ENCODE measurements at regions not wholly inside any gene's neighbourhood (a gene's known extent, or its start where the extent isn't known, plus 50 kb on each side); places are given as distances from the start of the nearest gene placed in this dataset.

GRCh38 chr19:30762651-30763050 is 390.5 kb downstream of the ZNF536 start:
- DNase-seq = no peak

GRCh38 chr19:30760014-30760413 is 387.8 kb downstream of the ZNF536 start:
- no peak for DNase-seq

GRCh38 chr19:30757837-30758617 is 385.8 kb downstream of the ZNF536 start:
- DNase-seq = no peak

DNA sequence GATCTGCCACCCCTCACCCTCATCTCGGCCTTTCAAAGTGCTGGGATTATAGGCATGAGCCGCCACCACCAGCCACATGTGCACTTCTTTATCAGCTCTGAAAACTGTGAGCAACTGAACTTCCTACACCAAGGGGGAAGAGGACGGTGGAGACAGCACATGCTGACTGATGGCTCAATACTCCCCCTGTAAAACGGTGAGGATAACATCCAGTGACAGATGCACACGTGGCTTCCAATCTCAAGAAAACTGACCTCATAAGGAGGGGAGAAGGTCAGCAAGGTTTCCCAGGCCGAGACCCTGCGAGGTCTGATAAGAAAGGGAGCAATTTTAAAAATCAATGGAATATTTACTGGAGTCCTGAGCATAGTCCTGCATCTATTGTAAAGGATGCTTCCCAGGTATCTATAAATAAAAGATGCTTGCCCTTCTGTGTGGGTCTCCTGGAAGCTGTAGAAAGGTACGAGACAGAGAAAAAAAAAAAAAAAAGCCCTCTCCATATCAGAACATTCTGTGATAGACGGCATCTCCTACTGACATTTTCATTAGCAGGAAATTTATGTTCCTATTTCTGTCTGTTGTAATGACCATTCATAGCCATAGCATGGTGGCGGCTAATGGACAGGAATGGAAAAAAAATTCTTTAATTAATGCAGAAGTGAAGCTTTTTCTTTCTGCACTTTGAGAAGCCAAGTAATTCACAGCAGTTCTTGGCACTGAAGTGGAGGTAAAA is 385.1 kb downstream of the ZNF536 start:
- DNase-seq = no peak

DNA sequence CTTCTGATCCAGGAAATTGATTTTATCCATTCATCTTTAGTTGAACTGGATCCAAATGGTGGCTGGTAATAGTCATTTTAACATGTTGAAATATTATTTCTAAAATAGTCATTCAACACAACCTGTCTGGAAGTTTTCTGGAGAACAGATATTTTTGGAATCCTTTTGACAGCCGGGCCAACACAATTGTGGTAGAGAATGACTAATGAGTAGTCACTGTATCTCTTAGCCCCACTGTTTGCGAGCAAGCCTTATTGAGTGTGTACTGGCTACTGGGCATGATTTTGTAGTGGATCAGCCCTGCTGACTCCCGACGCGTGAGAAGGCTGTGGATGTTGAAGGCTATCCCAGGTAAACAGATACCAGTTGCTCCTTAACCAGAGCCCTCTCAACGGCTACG is 383.4 kb downstream of the ZNF536 start:
- no peak for DNase-seq

GRCh38 chr19:30754162-30754561 is 382.0 kb downstream of the ZNF536 start:
- no peak for DNase-seq

GRCh38 chr19:30752876-30753275 is 380.7 kb downstream of the ZNF536 start:
- no peak for DNase-seq

DNA sequence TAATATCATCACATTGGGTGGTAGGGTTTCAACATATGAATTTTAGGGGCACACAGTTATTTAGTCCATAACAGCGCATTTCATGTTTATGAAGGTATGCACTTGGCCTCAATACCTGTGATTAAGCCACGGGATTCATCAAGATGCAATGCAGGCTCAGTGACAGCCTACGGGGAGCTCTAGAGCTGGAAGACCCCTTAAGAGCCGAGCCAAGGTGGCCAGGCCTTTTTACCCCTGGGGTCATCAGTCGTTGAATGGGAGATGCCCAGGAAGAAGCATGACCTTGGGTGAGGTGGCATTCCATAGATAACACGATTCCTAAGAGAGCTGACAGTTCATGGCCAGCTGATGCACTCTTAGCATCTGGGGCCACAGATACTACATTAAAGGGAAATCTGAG is 380.0 kb downstream of the ZNF536 start:
- DNase-seq = no peak

- no peak for DNase-seq
Measured at GRCh38 chr19:30745476-30745985, 373.3 kb downstream of the ZNF536 start.

DNA sequence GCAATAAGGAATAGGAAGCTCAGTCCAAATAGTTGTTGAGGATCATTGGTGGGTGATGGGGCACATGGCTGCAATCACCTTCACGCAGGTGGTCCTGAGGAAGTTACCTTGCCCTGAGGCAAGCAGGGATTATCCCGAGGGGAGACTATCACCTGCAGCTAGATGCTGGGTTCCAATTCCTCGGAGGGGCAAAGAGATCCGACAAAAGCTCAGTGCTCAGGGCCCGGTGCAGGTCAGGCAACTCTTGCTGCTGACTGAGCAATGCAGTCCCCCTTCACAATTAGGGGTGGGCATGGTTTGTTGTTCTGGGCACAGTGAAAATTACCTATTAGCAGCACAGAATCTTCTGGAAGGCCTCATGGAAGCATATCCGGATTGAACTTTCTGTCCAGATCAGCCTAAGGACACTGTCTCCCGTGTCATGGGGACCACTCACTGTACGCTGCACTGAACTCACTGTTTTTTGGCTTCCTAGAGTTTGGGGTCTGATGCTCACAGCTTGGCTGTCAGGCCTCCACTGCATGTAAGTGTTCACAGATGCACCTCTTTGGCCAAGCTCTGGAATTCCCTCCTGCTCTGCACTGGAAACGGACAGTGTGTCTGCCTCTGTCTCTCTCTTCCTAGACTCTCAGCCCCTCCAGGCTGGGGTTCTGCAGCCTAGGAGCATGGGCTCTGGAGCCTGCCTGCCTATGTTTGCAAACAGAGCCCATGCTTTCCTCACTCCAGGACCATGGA is 372.7 kb downstream of the ZNF536 start:
- DNase-seq = no peak

DNA sequence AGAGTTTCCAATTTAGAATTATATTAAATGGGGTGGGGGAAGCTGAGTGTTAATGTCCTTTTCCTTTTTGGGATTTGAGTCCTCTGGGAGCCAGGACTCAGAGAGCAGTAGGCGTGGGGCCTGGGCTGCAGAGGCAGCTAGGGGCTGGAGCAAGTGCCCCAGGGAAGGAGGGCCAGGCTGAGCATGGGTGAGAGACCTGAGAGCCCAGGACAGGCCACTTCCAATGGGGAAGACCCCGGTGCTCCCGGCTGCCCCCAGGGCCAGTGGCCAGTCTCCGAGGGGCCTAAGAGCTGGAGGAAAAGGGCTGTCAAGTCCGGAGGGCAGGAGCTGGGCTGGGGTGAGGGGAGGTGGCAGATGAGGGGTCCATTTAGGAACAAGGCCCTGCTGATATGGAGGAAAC is 371.5 kb downstream of the ZNF536 start:
- no peak for DNase-seq

DNA sequence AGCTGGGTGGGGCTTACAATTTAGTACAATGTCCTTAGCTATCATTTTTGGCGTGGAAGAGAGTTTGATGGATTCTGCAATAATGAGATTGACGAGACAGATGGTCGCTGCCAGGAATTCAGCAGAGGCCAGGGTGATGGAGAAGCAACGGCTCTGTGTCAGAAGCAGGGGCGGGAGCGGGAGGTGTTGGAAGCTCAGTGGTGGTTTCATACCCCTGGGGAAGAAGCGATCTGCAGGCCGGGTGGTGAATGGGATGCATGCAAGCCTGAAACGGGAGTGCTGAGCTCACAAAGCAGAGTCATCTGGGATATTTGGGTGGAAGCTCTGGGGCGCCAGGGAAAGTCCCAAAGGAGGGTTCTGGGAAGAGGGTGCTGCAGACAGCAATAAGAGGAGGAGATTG is 370.8 kb downstream of the ZNF536 start:
- DNase-seq = no peak

DNA sequence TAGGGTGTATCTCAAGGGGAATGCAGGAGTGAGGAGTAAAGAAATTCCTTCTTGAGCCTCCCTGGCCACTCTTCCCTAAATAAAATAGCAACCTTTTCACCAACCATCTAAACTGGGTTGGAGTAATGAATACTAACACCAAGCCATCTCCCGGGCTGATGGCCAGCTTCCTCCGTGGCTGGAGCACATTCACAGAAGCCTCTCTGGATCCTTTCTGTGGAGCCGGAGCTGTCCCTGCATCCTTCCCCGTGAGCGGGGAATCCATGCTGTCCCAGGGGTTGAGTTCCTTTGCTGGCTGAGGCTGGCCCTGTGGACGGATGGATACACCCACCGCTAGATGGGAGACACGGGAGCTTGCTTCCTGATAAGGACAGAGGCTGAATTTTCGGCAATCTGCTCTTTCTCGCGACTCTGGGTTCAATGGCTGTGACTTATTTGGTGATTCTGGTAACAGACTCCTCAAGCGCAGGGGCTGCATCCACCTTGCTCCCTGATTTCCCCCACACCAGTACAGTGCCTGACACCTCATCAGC is 370.3 kb downstream of the ZNF536 start:
- DNase-seq = no peak

- DNase-seq = no peak
Measured at GRCh38 chr19:30741566-30741965, 369.4 kb downstream of the ZNF536 start.

GRCh38 chr19:30739394-30739793 is 367.2 kb downstream of the ZNF536 start:
- DNase-seq = no peak

GRCh38 chr19:30738047-30738446 is 365.9 kb downstream of the ZNF536 start:
- DNase-seq = no peak

DNA sequence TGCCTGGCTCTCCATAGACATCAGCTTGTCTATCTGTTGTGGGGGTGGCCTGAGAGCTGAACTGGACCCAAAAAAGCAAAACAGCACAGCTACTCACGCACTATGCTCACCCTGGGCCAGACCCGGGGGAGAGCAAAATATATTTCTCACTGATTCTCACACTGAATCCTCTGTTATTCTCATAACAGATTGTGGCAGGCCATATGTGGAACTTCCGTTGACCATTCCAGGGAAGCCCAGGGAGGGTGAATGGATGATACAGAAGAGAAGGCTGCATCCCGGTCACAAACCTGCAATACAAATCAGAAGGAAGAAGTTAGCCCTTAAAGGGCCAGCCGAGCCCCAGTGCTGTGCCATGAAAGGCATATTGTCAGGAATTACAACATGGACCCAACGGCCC is 362.5 kb downstream of the ZNF536 start:
- DNase-seq = no peak

DNA sequence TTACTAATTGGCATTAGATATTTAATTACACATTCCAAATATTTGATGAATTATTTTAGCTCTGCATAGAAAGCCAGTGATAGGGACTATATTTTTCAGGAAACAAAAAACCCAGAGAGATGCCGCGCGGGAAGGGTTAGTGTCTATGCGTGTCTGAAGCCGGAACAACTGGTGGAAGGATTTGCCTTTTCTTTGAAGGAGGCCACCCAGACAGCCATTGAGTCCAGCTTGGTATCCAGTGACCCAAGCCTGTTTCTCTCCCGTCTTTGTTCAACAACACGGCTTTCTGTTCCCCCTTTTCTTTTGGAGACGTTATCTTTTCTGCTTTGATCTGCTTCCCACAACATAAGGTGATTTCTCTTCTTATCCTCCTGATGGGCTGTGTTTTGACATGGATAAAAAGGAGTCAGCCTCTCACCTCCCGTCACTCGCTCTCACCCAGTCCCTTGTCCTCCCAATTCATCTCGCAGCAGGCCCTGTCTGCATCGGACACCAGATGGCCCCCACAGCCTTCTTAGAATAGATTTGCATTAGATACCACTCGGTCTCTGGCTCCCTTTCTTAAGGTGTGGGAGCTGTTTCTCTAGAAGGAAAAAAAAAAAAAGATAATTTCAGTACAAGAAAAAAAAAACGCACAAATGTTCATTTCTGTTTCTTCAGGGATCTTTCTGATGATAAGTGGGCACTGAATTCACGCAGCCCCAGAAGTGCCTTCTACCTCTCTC is 361.8 kb downstream of the ZNF536 start:
- DNase-seq = no peak

DNA sequence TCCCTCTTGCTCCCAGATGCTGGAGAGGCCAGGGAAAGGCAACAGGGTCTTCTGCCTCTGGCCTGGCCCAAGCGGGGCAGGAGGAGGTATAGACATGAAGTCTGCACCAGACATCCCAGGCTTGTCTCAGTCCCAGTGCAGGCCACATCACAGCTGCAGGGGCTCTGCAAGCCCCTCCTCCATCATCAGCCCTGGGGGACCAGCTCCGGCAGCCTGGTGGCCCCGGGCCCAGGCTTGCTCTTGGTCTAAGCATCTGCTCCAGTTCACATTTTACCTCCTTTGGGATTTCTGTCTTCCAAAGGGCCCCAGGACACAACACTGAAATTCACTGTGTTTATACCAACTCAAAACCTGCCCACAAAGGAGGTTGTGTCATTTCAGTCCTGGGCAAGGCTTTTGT is 359.4 kb downstream of the ZNF536 start:
- DNase-seq = no peak

DNA sequence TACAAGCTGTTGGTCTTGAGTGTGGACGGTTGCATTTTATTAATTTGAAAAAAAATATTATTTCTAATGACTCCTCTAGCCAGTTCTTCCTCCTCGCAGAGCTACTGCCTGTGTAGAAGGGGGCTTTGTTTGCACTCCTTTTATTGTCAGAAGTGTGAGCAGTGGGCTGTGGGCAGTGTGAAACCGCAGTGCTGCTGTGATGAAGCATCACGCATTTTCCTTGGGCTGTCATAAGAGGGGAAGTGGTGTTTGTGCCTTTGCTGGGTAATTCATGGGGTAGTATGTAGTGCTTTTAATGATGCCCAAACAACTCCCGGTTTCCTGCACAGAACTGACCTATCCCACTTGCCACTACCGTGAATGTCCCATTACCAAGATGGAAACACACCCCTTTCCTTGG is 357.3 kb downstream of the ZNF536 start:
- DNase-seq = no peak

DNA sequence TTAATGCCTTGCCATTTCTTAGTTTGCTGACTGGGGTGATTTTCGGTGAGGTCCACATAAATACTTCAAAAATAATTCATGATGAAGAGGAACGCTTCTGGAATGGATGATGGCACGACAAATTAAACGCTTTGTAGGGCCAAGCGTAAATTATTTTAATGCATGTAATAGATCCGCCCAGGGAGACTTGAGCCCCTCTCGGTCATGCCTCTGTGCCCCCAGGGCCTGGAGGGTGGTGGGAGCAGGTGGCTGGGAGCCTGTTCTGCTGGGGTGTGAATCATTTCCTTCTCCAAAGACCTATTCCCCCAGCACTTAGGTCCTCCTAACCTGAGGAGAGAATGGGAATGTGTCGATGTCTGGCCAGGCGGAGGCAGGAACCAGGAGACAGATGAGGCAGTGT is 350.6 kb downstream of the ZNF536 start:
- no peak for DNase-seq

GRCh38 chr19:30722186-30722585 is 350.0 kb downstream of the ZNF536 start:
- no peak for DNase-seq

GRCh38 chr19:30719999-30720345 is 347.8 kb downstream of the ZNF536 start:
- no peak for DNase-seq

All from stimulated activated CD4-positive, alpha-beta T cell treated with anti-CD3 and anti-CD28 coated beads, Interleukin-15, amount 100 ng/mL, for 24 hours (primary cell).